Endothelial cell of umbilical vein (primary cell): ENCODE measurements at regions not wholly inside any gene's neighbourhood (a gene's known extent, or its start where the extent isn't known, plus 50 kb on each side); places are given as distances from the start of the nearest gene placed in this dataset.
"Not testable (repeated sequence)": the region's sequence is repeated elsewhere in the genome, so short reads cannot be mapped to it uniquely, and the experiment has no call there.

Experiments used
- BruUV-seq: library from RNA; stranded (reverse); fragments of 400-500 nt; replicated peaks from 2 replicates; lab custom pipeline; 2021; lab: Mats Ljungman, UMichigan
- CTCF ChIA-PET: fragments of 300-600, 350-600 bp; sonication (Branson Sonifier 250); formaldehyde crosslinking; loops from one replicate; lab custom pipeline; 2021; ENCODE audit warnings: antibody characterized with exemption, inconsistent platforms; lab: Charles Lee
- POLR2A ChIA-PET: fragments of 300-600, 350-600 bp; sonication (Branson Sonifier 250); formaldehyde crosslinking; loops from one replicate; lab custom pipeline; 2021; ENCODE audit warnings: antibody characterized with exemption, inconsistent platforms; lab: Charles Lee
- DNase-seq: peaks from one replicate; pipeline ENCODE4 v3.0.0-alpha.2; 2011; ENCODE audit warnings: low read depth, low spot score
- FAIRE-seq: peaks from 2 replicates; lab custom pipeline; 2011; peaks lifted over from hg19 to GRCh38; lab: Jason Lieb, UNC
- H2AFZ ChIP-seq: 2 replicates; pipeline ENCODE4 v1.6.0; 2012; ENCODE audit warnings: low read depth, low read length, control low read depth, inconsistent platforms
- H3K27ac ChIP-seq: 2 replicates; pipeline ENCODE4 v1.5.1; 2011; ENCODE audit warnings: low read depth, mild to moderate bottlenecking, control low read depth, low read length, moderate library complexity; ENCODE audit not compliant: insufficient read depth
- H3K27me3 ChIP-seq, 2 experiments: 2 replicates each; pipeline versions ENCODE4 v1.6.0 to v1.6.1; 2011; ENCODE audit warnings: low read length in 2 of 2, mixed read lengths in 1 of 2; ENCODE audit not compliant: control insufficient read depth in 2 of 2, insufficient read depth in 2 of 2
- H3K36me3 ChIP-seq, 2 experiments: 2 replicates in 1 of 2; 3 replicates in 1 of 2; pipeline ENCODE4 v1.5.1; 2011; ENCODE audit warnings: low read length in 2 of 2, mild to moderate bottlenecking in 1 of 2, moderate library complexity in 1 of 2; ENCODE audit not compliant: control insufficient read depth in 2 of 2, insufficient read depth in 2 of 2; ENCODE audit errors: extremely low read depth in 1 of 2
- H3K4me1 ChIP-seq: 3 replicates; pipeline ENCODE4 v1.5.1; 2011; ENCODE audit warnings: mild to moderate bottlenecking, low read length; ENCODE audit not compliant: control insufficient read depth, insufficient read depth; ENCODE audit errors: extremely low read depth
- H3K4me2 ChIP-seq: 2 replicates; pipeline ENCODE4 v1.6.1; 2011; ENCODE audit warnings: low read length, control low read depth, mixed read lengths; ENCODE audit not compliant: insufficient read depth
- H3K4me3 ChIP-seq, 3 experiments: fragments of 200-600 bp in 1 of 3; sonication (generic), shearing (Covaris generic) in 1 of 3; replicated peaks in 1 of 3; 2 replicates each; pipeline ENCODE4 v1.5.1; 2011 to 2016; ENCODE audit warnings: control low read depth in 3 of 3, low read length in 3 of 3, mild to moderate bottlenecking in 2 of 3, inconsistent platforms in 1 of 3, low read depth in 1 of 3, moderate library complexity in 1 of 3; ENCODE audit not compliant: insufficient read depth in 1 of 3
- H3K79me2 ChIP-seq: 2 replicates; pipeline ENCODE4 v1.6.0; 2012; ENCODE audit warnings: low read length, inconsistent platforms; ENCODE audit not compliant: control insufficient read depth, insufficient read depth
- H3K9ac ChIP-seq: replicated peaks from 2 replicates; pipeline ENCODE3; 2011; ENCODE audit warnings: low read length, control low read depth; ENCODE audit not compliant: insufficient read depth; ENCODE audit errors: extremely low read depth
- H3K9me1 ChIP-seq: replicated peaks from 3 replicates; pipeline ENCODE4 v1.6.0; 2011; ENCODE audit warnings: mild to moderate bottlenecking, low read length; ENCODE audit not compliant: control insufficient read depth, insufficient read depth; ENCODE audit errors: extremely low read depth
- H3K9me3 ChIP-seq: replicated peaks from 2 replicates; pipeline ENCODE4 v1.5.1; 2012; ENCODE audit warnings: low read length, inconsistent platforms; ENCODE audit not compliant: control insufficient read depth, insufficient read depth
- H4K20me1 ChIP-seq: replicated peaks from 2 replicates; pipeline ENCODE3; 2011; ENCODE audit warnings: mild to moderate bottlenecking, low read length; ENCODE audit not compliant: control insufficient read depth, insufficient read depth; ENCODE audit errors: extremely low read depth
- CTCF ChIP-seq, 2 donors: IDR thresholded peaks; 1 replicate in 1 of 2; 2 replicates in 1 of 2; pipeline ENCODE4 v1.5.1; 2011; ENCODE audit warnings: low read length in 2 of 2, mild to moderate bottlenecking in 2 of 2, moderate library complexity in 2 of 2, control low read depth in 1 of 2, inconsistent platforms in 1 of 2, low read depth in 1 of 2; ENCODE audit not compliant: insufficient read depth in 1 of 2; ENCODE audit errors: extremely low read depth in 1 of 2
- EZH2 ChIP-seq: IDR thresholded peaks from 2 replicates; pipeline ENCODE4 v1.6.1; 2012; ENCODE audit warnings: borderline replicate concordance, low read depth, mild to moderate bottlenecking, moderate library complexity, low read length, inconsistent platforms; ENCODE audit not compliant: severe bottlenecking
- FOS ChIP-seq: IDR thresholded peaks from 2 replicates; pipeline ENCODE4 v1.6.1; 2011; ENCODE audit warnings: mild to moderate bottlenecking, low read length, moderate library complexity, borderline replicate concordance; ENCODE audit not compliant: insufficient read depth
- JUN ChIP-seq: IDR thresholded peaks from 2 replicates; pipeline ENCODE4 v1.6.1; 2011; ENCODE audit warnings: borderline replicate concordance, low read depth; ENCODE audit not compliant: insufficient read length, insufficient read depth
- MAX ChIP-seq: IDR thresholded peaks from 2 replicates; pipeline ENCODE4 v1.6.1; 2011; ENCODE audit not compliant: insufficient read depth, insufficient read length
- MYC ChIP-seq: IDR thresholded peaks from one replicate; pipeline ENCODE4 v1.6.1; 2011; ENCODE audit warnings: mild to moderate bottlenecking, low read depth, low read length
- POLR2AphosphoS5 ChIP-seq: IDR thresholded peaks from 2 replicates; pipeline ENCODE4 v1.6.1; 2012; ENCODE audit warnings: low read depth, mild to moderate bottlenecking, control low read depth, low read length, moderate library complexity; ENCODE audit not compliant: insufficient read depth
- dilution Hi-C: fragments of 300-500 bp; cut with MboI; formaldehyde crosslinking; loops from one replicate; pipeline ENCODE4 v1.15.0; 2019; ENCODE audit warnings: low sequenced_read_pairs; ENCODE audit not compliant: extremely low pct_ligation_motif_present
- intact Hi-C: fragments of 100-400 bp; cut with micrococcal nuclease; formaldehyde crosslinking; loops from one replicate; pipeline ENCODE4 v1.10.0; 2022

GRCh38 chr1:219410721-219411120 lies 202.2 kb downstream of the ZC3H11B start:
- H2AFZ ChIP-seq, CTCF ChIA-PET, intact Hi-C loops, H3K27ac ChIP-seq, H3K79me2 ChIP-seq, H3K4me3 ChIP-seq, H3K4me2 ChIP-seq, DNase-seq, H3K9me1 ChIP-seq, H3K4me1 ChIP-seq, FAIRE-seq, BruUV-seq, H3K27me3 ChIP-seq, POLR2A ChIA-PET, dilution Hi-C loops, H3K9me3 ChIP-seq, H4K20me1 ChIP-seq, H3K36me3 ChIP-seq, H3K9ac ChIP-seq: not testable (repeated sequence)

GRCh38 chr1:219405531-219406331 lies 207.2 kb downstream of the ZC3H11B start:
- Histone ChIP-seq H3K9ac (no peak overlapping the region), H2AFZ (no peak overlapping the region), H3K9me3 (no peaks in the 10 kb centered on the region), H3K27me3 (no peaks in the 10 kb centered on the region), H3K36me3 (no peaks in the 10 kb centered on the region), H3K27ac (no peak overlapping the region), H4K20me1 (no peaks in the 10 kb centered on the region), H3K79me2 (no peaks in the 10 kb centered on the region), H3K4me2 (no peak overlapping the region), H3K9me1 (no peaks in the 10 kb centered on the region), H3K4me3 (no peak overlapping the region), H3K4me1 (no peaks in the 10 kb centered on the region)
- BruUV-seq = no TSS peak
- no peak for TF ChIP-seq MYC
- TF ChIP-seq MAX = no peak
- TF ChIP-seq POLR2AphosphoS5 = no peak
- TF ChIP-seq EZH2 = no peak
- TF ChIP-seq JUN = no peak
- no peak for TF ChIP-seq FOS
- TF ChIP-seq CTCF (IDR thresholded peaks at IDR 0.05; ENCODE audit: extremely low read depth in 1 of 2, insufficient read depth in 1 of 2, low read depth in 1 of 2, low read length in 2 of 2) = no peak
- intact Hi-C loops (no loop called here), dilution Hi-C loops (no loop called here)
- POLR2A ChIA-PET = no interaction called here
- no peak for DNase-seq
- FAIRE-seq = no peak
- CTCF ChIA-PET = interaction anchor here (1.2 kb wide), 1 partner anchor 19 kb away, joined by 3 read pairs; no protein-coding TSS in a partner anchor
